GM18520 (cell line): ENCODE measurements at regions not wholly inside any gene's neighbourhood (a gene's known extent, or its start where the extent isn't known, plus 50 kb on each side); places are given as distances from the start of the nearest gene placed in this dataset.

ENCODE experiments used
- ATAC-seq: cut with Tn5 transposase; IDR thresholded peaks from one replicate; pipeline ENCODE4 v1.9.1; 2021; ENCODE audit not compliant: unreplicated experiment

GRCh38 chr15:39227001-39227400, 353.9 kb upstream of the THBS1 start:
- no peak for ATAC-seq

- no peak for ATAC-seq
Observed at GRCh38 chr15:39228889-39229288, 352.0 kb upstream of the THBS1 start.

GRCh38 chr15:39230205-39230907, 350.5 kb upstream of the THBS1 start:
- ATAC-seq: no peak

- ATAC-seq: no peak
Observed at GRCh38 chr15:39230908-39231285, 350.0 kb upstream of the THBS1 start.

- ATAC-seq: no peak
Observed at GRCh38 chr15:39232512-39232911, 348.4 kb upstream of the THBS1 start.

- peak; percentile 43 for ATAC-seq
Observed at GRCh38 chr15:39235084-39235795, 345.6 kb upstream of the THBS1 start.

GRCh38 chr15:39236375-39236774, 344.5 kb upstream of the THBS1 start:
- no peak for ATAC-seq

GRCh38 chr15:39238443-39238842, 342.4 kb upstream of the THBS1 start:
- ATAC-seq: no peak

- no peak for ATAC-seq
Observed at GRCh38 chr15:39239562-39239961, 341.3 kb upstream of the THBS1 start.

- no peak for ATAC-seq
Observed at GRCh38 chr15:39242345-39242744, 338.5 kb upstream of the THBS1 start.

GRCh38 chr15:39243396-39243795, 337.5 kb upstream of the THBS1 start:
- ATAC-seq: no peak

- ATAC-seq: no peak
Observed at GRCh38 chr15:39244776-39245175, 336.1 kb upstream of the THBS1 start.

- no peak for ATAC-seq
Observed at GRCh38 chr15:39246523-39246922, 334.4 kb upstream of the THBS1 start.

- ATAC-seq: no peak
Observed at GRCh38 chr15:39247574-39247973, 333.3 kb upstream of the THBS1 start.

GRCh38 chr15:39248204-39248603, 332.7 kb upstream of the THBS1 start:
- no peak for ATAC-seq

GRCh38 chr15:39250001-39250400, 330.9 kb upstream of the THBS1 start:
- ATAC-seq: no peak

GRCh38 chr15:39250460-39251186, 330.3 kb upstream of the THBS1 start:
- no peak for ATAC-seq

- no peak for ATAC-seq
Observed at GRCh38 chr15:39251413-39252133, 329.3 kb upstream of the THBS1 start.

- no peak for ATAC-seq
Observed at GRCh38 chr15:39252134-39252470, 328.8 kb upstream of the THBS1 start.

- no peak for ATAC-seq
Observed at GRCh38 chr15:39253552-39253951, 327.3 kb upstream of the THBS1 start.

- no peak for ATAC-seq
Observed at GRCh38 chr15:39254181-39254580, 326.7 kb upstream of the THBS1 start.

GRCh38 chr15:39255760-39256159, 325.1 kb upstream of the THBS1 start:
- no peak for ATAC-seq
